SKM-1 (cell line): ENCODE measurements at regions not wholly inside any gene's neighbourhood (a gene's known extent, or its start where the extent isn't known, plus 50 kb on each side); places are given as distances from the start of the nearest gene placed in this dataset.

Experiments
- DNase-seq: peaks from one replicate; lab custom pipeline; 2025; ENCODE audit not compliant: unreplicated experiment; lab: John Stamatoyannopoulos, UW

- no peak for DNase-seq
Observed at GRCh38 chr2:43088143-43089073, 138.0 kb downstream of the ZFP36L2 start.

DNA sequence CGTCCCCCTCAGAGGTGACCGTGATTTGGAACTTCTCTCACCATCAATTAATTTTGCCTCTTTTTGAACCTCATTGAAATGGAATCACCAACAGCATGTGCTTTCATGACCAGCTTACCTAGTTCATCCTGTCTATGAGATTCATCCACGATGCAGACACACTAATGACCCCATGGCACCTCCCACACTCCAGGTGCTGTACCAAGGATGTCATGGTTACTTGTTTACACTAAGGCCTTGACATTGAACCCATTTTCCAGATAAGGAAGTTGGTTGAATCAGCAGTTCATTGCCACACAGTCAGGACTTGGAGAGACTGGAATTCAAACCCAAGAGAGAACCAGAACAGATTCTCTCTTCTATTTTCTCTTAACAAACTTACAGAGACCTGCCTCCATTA, 139.0 kb downstream of the ZFP36L2 start:
- DNase-seq = no peak

DNA sequence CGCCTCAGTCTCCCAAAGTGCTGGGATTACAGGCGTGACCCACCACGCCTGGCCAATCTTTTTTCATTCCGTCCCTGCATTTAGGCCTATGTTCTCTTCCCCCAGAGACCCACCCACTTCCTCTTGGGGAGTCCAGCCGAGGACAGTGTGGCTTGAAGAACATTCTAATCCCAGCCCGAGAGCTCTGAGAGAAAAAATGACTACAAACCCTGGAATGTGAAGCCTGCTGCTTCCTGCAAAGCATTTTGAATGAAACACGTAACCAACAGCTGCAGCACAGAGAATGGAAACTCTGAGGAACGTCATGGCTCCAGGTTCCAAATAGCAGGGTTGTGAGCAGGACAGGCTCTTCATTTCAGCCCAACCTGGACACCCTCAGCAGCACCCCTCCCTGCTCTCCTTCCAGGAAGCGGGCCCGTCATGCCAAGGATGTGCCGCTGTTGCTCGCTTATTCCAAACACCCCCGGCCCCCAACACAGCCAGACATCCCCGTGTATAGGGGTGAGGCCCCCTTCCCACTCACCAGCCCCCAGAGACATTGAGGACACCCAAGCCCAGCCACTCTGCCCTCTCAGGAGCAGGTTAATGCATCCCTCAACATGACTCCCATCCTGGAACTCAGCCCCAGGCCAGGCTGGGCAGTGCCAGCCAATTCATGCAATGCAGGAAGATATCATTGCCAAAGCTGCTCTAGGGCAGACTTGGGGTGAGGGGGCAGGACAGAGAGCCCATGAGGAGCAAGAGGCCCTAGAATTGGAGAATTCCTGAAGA, 139.8 kb downstream of the ZFP36L2 start:
- no peak for DNase-seq

DNA sequence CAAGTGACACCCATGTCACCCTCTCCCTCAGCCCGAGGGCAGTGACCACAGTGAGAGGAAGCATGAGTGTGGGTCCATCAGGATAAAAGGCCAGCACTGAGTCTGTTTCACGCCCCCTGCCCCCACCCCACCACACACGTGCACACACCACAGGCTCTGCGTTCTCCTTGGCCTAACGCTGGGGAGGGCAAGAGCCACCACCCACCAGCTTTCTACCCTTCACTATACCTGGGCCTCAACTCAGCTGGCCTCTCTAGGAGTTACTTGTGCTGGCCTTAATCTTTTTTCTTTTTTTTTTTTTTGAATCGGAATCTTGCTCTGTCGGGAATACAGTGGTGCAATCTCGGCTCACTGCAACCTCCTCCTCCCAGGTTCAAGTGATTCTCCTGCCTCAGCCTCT, 140.5 kb downstream of the ZFP36L2 start:
- no peak for DNase-seq

DNA sequence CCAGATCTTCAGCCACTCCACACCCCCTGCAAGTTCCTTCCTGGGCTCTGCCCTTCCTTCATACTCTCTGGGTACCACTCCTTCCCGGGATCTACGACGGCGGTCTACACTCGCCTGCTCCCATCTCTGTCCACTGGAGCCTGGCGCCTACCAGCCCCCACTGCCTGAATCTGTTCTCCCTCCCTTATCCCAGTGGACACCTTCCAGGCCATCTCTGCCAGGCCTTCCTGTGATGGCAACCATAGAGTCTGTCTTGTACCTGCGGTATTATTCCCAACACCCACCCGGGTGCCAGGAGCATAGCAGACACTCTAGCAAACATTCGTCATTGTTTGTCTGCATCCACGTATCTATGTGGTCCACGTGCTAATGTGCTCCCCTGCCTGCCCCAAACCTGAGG, 140.9 kb downstream of the ZFP36L2 start:
- DNase-seq = no peak

DNA sequence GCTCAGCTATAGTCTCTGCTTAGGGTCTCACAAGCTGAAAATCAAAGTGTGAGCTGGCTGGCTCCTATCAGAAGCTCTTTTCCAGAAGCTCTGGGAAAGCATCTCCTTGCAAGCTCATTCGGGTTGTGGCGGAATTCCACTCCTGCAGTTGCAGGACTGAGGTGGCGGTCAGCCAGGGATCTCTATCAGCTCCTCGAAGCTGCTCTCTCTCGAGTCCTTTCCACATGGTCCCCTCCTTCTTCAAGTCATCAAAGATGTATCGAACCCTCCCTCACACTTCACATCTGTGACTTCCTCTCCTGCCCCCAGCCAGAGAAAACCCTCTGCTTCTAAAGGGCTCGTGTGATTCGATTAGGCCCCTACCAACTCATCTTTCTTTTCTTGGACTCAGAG, 141.7 kb downstream of the ZFP36L2 start:
- DNase-seq = no peak

DNA sequence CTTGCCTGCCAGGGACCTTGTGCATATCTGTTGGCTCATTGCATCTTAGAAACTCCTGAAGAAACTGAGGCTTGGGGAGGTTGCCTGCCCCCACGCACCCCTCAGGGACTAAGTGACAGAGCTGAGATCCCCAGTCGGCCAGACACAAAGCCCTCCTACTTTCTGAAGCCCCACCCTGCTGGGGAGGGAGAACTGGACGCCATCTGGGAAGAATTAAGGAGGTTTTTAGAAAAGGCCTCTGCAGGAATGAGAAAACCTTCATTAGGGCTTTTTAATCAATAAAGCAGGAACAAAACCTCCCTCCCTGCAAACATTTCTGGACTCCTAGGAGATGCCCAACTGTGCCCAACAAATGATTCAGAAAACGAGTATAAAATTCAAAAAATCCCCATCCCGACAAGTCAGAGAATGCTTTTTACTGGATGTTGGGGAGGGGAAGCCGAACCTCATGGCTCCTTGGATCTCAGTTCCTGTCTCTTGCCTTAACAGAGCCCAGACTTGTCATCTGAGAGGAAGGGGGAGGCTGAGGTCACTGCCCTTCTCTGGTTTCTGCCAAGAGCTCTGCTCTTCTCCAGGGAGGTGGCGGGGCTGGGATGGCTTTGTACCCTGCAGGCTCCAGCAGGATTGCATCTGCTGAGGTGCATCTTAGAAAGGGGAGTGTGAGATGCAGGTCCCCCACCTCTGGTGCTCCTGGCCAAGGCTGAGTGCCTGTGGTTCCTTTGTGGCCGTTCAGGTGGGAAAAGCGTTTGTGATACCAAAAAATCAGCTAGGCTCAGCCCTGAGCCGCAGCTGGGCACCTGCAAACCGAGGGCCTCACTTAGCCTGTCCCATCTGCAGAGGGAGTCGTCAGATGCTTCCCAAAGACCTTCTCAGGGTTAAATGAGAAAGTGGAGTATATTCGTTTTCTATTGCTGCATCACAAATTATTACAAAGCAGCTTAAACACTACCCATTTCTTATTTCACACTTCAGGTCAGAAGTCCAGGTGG, 142.4 kb downstream of the ZFP36L2 start:
- DNase-seq = no peak

GRCh38 chr2:43082903-43083677, 143.3 kb downstream of the ZFP36L2 start:
- no peak for DNase-seq

GRCh38 chr2:43082111-43082894, 144.1 kb downstream of the ZFP36L2 start:
- no peak for DNase-seq

DNA sequence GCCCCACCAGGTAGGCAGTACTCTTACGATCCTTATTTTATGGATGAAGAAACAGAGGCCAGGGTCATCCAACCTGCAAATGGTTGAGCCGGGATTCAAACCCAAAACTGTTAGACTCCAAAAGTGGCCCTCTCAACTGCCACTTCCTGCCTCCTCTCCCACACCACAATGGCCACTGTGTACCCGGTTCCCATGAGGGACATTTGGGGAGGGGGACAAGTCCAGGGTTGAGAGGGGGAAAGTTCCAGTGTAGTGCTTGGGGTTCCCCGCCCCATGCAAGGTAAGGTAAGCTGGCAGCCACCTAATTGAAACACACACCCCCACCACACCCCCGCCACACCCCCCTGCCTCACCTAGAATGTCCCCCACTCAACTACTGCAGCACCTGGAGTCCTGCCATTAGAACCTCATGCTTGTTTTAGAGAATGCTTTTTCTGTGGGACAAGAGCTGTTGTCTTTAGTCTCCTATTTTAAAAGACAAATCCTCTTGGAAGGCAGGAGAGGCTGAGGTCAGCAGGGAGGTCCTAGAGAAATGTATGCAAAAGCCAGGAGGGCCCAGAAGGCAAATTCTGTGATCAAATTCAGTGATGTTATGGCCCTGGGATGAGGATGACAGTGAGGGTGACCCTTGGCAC, 145.2 kb downstream of the ZFP36L2 start:
- DNase-seq = no peak

GRCh38 chr2:43080571-43081021, 145.8 kb downstream of the ZFP36L2 start:
- DNase-seq = no peak

GRCh38 chr2:43078781-43079755, 147.3 kb downstream of the ZFP36L2 start:
- no peak for DNase-seq

DNA sequence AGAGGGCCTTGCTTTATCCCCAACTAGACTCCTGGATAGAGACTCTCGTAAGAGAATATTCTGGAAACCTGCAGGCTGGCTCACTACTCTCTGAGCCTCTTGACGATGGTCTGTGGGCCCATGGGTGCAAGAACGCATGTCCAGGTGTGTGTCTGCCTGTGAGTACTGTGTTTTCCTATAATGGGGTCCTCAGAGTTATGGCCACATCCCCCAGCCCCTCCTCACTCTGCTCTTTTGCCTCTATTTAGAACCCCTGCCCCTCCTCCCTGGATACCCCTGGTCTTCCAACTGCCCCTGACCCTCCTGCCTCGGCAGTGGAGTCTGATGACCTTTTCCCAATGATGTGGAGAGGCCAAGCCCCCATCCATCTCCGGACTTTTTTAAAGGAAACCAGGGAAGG, 148.1 kb downstream of the ZFP36L2 start:
- no peak for DNase-seq

DNA sequence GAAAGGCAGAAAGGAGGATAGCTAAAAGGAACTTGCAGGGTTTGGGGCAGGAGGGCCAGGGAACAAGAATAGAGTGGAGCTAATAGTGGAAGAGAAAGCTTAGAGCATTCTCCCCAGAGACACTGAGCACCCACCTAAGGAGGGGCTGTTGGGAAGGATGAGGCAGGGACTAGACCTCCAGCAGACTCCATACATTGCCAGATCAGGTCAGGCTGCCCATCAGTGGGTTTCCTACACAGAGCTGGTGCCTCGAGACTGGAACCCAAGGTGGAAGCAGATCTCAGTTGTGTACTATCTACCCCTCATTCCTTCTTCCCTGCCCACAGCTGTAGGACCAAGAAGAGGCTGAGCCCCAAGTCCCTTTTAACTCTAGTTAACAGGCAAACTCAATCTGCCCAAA, 148.5 kb downstream of the ZFP36L2 start:
- no peak for DNase-seq

- DNase-seq = no peak
Observed at GRCh38 chr2:43076676-43077075, 149.7 kb downstream of the ZFP36L2 start.

- no peak for DNase-seq
Observed at GRCh38 chr2:43075811-43076585, 150.4 kb downstream of the ZFP36L2 start.

DNA sequence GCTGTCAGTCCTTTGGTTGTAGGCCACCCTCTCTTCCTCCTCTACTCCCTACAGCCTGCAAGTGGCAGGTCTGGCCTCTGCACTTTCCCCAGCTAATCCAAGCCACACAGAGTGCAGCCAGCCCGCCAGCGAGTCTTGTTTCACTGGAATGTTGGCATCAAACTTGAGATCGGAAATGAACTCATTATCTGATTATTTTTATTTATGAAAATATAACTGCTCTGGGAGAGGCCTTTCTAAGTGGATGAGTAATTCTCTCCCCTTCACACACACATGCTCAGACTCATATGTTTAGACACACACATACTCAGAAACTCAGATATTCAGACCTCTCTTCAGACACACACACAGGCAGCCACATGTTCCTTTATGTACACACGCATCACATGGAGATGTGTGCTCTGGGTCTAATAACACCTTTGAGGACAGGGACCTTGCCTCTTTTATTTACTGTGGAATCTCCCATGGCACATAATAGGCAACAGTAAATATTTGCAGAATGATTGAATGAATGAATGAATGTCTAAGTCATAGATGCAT, 151.3 kb downstream of the ZFP36L2 start:
- no peak for DNase-seq
